ENCODE measurements at regions not wholly inside any gene's neighbourhood (a gene's known extent, or its start where the extent isn't known, plus 50 kb on each side); places are given as distances from the start of the nearest gene placed in this dataset.

GRCh38 chr5:82986404-82986803 is 90.8 kb downstream of the TMEM167A start:
- H2BK20ac ChIP-seq (ENCODE audit: low read length) = no peak overlapping the region
- no peak overlapping the region for H2BK12ac ChIP-seq (ENCODE audit: low read depth, low read length)
- H2AK5ac ChIP-seq (ENCODE audit: low read depth, low read length) = no peak overlapping the region
- no peaks in the 10 kb centered on the region for H3K79me1 ChIP-seq (ENCODE audit: low read depth, low read length)
- no peak overlapping the region for H3K23ac ChIP-seq (ENCODE audit: insufficient read length)
- ChIA-PET POLR2A (ENCODE audit: partially characterized antibody) (interaction anchor here (0.6 kb wide), 1 partner anchor 380 kb away, joined by 4 read pairs; no protein-coding TSS in a partner anchor), CTCF (ENCODE audit: partially characterized antibody) (interaction anchor here (0.7 kb wide), 1 partner anchor 56 kb away, joined by 3 read pairs; no protein-coding TSS in a partner anchor)
- H3K9me3 ChIP-seq (ENCODE audit: insufficient read depth in 2 of 2, low read depth in 1 of 2, low read length in 1 of 2) = no peaks in the 10 kb centered on the region
- no peak overlapping the region for H3K9ac ChIP-seq (replicated peaks in 1 of 4; ENCODE audit: extremely low read depth in 1 of 4, low read depth in 3 of 4, low read length in 3 of 4)
- H3K4me3 ChIP-seq (ENCODE audit: extremely low read depth in 1 of 4, insufficient read depth in 2 of 4, low read depth in 3 of 4, low read length in 4 of 4) = no peak overlapping the region
- no peak overlapping the region for H2BK120ac ChIP-seq (replicated peaks; ENCODE audit: low read depth, low read length)
- no peaks in the 10 kb centered on the region for H3K27me3 ChIP-seq (replicated peaks in 1 of 4; ENCODE audit: control insufficient read depth in 3 of 4, extremely low read depth in 1 of 4, insufficient read depth in 3 of 4, low read length in 3 of 4)
- no peak overlapping the region for H3K14ac ChIP-seq (ENCODE audit: insufficient read length)
- no peak for DNase-seq (ENCODE audit: low read depth in 1 of 2, low spot score in 2 of 2)
- no peaks in the 10 kb centered on the region for H3K79me2 ChIP-seq (ENCODE audit: control insufficient read depth in 1 of 2, insufficient read depth in 2 of 2, low read length in 2 of 2)
- H3K4me2 ChIP-seq (ENCODE audit: insufficient read depth in 1 of 2, low read depth in 2 of 2, low read length in 2 of 2) = no peak overlapping the region
- H3K56ac ChIP-seq (replicated peaks; ENCODE audit: insufficient read length, low read depth, low read length) = no peak overlapping the region
- H2AFZ ChIP-seq (ENCODE audit: low read length) = no peak overlapping the region
- H3K4ac ChIP-seq (replicated peaks; ENCODE audit: insufficient read length, low read depth, low read length) = no peak overlapping the region
- no peak overlapping the region for H3K27ac ChIP-seq (ENCODE audit: low read depth, low read length)
- no peak for FAIRE-seq
- H3K4me1 ChIP-seq (replicated peaks in 1 of 4; ENCODE audit: control insufficient read depth in 3 of 4, insufficient read depth in 4 of 4, low read length in 3 of 4) = peaks cover 0 to 10% (median 3%) of the 10 kb centered on the region in 4 experiments; a peak in 2 of 7 replicates
- H4K91ac ChIP-seq (replicated peaks; ENCODE audit: insufficient read length, low read length) = no peak overlapping the region
- no peak overlapping the region for H4K8ac ChIP-seq (ENCODE audit: extremely low read depth, insufficient read depth, low read length)
- TF ChIP-seq HDAC2 (IDR thresholded peaks at IDR 0.05; ENCODE audit: borderline replicate concordance in 1 of 2, low read depth in 2 of 2, low read length in 2 of 2) (no peak), CREB1 (IDR thresholded peaks at IDR 0.05) (no peak), POLR2AphosphoS5 (IDR thresholded peaks at IDR 0.05; ENCODE audit: low read depth, low read length) (no peak), SRF (IDR thresholded peaks at IDR 0.05; ENCODE audit: low read depth, low read length) (no peak), MAX (IDR thresholded peaks at IDR 0.05) (no peak), ATF2 (IDR thresholded peaks at IDR 0.05; ENCODE audit: low read length) (no peak), NRF1 (IDR thresholded peaks at IDR 0.05; ENCODE audit: low read depth, low read length) (no peak), SUZ12 (IDR thresholded peaks at IDR 0.05; ENCODE audit: low read length) (no peak)
- no peaks in the 10 kb centered on the region for H3K36me3 ChIP-seq (ENCODE audit: control insufficient read depth in 2 of 4, insufficient read depth in 4 of 4, low read length in 3 of 4)
- no peaks in the 10 kb centered on the region for H3K23me2 ChIP-seq (ENCODE audit: low read depth, low read length)
- H2BK5ac ChIP-seq (ENCODE audit: low read depth, low read length) = no peak overlapping the region
- H3K18ac ChIP-seq (ENCODE audit: extremely low read depth, low read length) = no peak overlapping the region
- H4K20me1 ChIP-seq (replicated peaks in 1 of 2; ENCODE audit: control insufficient read depth in 1 of 2, insufficient read depth in 2 of 2, low read length in 2 of 2) = no peaks in the 10 kb centered on the region
- H4K5ac ChIP-seq (ENCODE audit: insufficient read length, low read depth, low read length) = no peak overlapping the region
- no peak overlapping the region for H2BK15ac ChIP-seq (ENCODE audit: low read length)

Data from H1 (cell line).